B cell (primary cell): ENCODE measurements at regions not wholly inside any gene's neighbourhood (a gene's known extent, or its start where the extent isn't known, plus 50 kb on each side); places are given as distances from the start of the nearest gene placed in this dataset.
A peak's percentile ranks its signal among the peaks of the same experiment; 100 is the strongest.

Experiments
- ATAC-seq: fragments of 200-7000 bp; cut with Tn5 transposase; one replicate; pipeline ENCODE4 v1.10.0; 2021; ENCODE audit warnings: low read depth, mild to moderate bottlenecking, moderate number of reproducible peaks, moderate library complexity
- CTCF ChIA-PET: fragments of 350-600 bp; sonication (Branson Sonifier 250); formaldehyde crosslinking; loops from one replicate; lab custom pipeline; 2021; ENCODE audit warnings: antibody characterized with exemption, inconsistent platforms; lab: Charles Lee
- POLR2A ChIA-PET: fragments of 350-600 bp; sonication (Branson Sonifier 250); formaldehyde crosslinking; loops from one replicate; lab custom pipeline; 2021; ENCODE audit warnings: antibody characterized with exemption; lab: Charles Lee
- DNase-seq: peaks from one replicate; pipeline ENCODE4 v3.0.0; 2013
- H2AFZ ChIP-seq: 2 replicates; pipeline ENCODE4 v1.6.1; 2012; ENCODE audit warnings: mild to moderate bottlenecking, low read depth, low read length; ENCODE audit not compliant: insufficient read depth, poor library complexity, severe bottlenecking
- H3K27ac ChIP-seq, 2 donors: 1 replicate in 1 of 2; 2 replicates in 1 of 2; pipeline ENCODE4 v1.5.1; 2012 to 2013; ENCODE audit warnings: low read length in 2 of 2, mild to moderate bottlenecking in 2 of 2, moderate library complexity in 1 of 2
- H3K27me3 ChIP-seq, 4 experiments: fragments of 200-600 bp in 1 of 4; sonication (generic) in 1 of 4; replicated peaks in 1 of 4; 1 replicate in 2 of 4; 2 replicates in 2 of 4; pipeline versions ENCODE4 v1.6.1 to v1.7.0; 2013 to 2016; ENCODE audit warnings: low read length in 3 of 4, mild to moderate bottlenecking in 2 of 4, mixed read lengths in 1 of 4, moderate library complexity in 1 of 4; ENCODE audit not compliant: insufficient read depth in 4 of 4, control insufficient read depth in 3 of 4; ENCODE audit errors: control extremely low read depth in 1 of 4
- H3K36me3 ChIP-seq, 2 experiments: replicated peaks in 1 of 2; 1 replicate in 1 of 2; 2 replicates in 1 of 2; pipeline versions ENCODE4 v1.6.1 to v1.7.1; 2013; ENCODE audit warnings: low read length in 1 of 2; ENCODE audit not compliant: insufficient read depth in 2 of 2, control insufficient read depth in 1 of 2; ENCODE audit errors: control extremely low read depth in 1 of 2, extremely low read depth in 1 of 2
- H3K4me1 ChIP-seq, 2 donors: fragments of 200-600 bp in 1 of 2; sonication (generic) in 1 of 2; 1 replicate in 1 of 2; 2 replicates in 1 of 2; pipeline versions ENCODE4 v1.5.1 to v1.6.1; 2013 to 2017; ENCODE audit warnings: low read length in 2 of 2; ENCODE audit not compliant: control insufficient read depth in 2 of 2, insufficient read depth in 2 of 2
- H3K4me2 ChIP-seq: replicated peaks from 2 replicates; pipeline ENCODE3; 2012; ENCODE audit warnings: mild to moderate bottlenecking, low read depth, low read length; ENCODE audit not compliant: poor library complexity, severe bottlenecking
- H3K4me3 ChIP-seq, 5 experiments: fragments of 200-600 bp in 1 of 5; sonication (generic) in 1 of 5; 1 replicate in 3 of 5; 2 replicates in 2 of 5; pipeline versions ENCODE4 v1.5.1 to v1.7.0; 2011 to 2016; ENCODE audit warnings: low read length in 4 of 5, mild to moderate bottlenecking in 4 of 5, low read depth in 2 of 5, control low read depth in 1 of 5, moderate library complexity in 1 of 5; ENCODE audit not compliant: insufficient read depth in 1 of 5; ENCODE audit errors: control extremely low read depth in 1 of 5, extremely low read depth in 1 of 5
- H3K79me2 ChIP-seq: fragments of 200-600 bp; sonication (generic); one replicate; pipeline ENCODE4 v1.6.0; 2016; ENCODE audit warnings: low read length; ENCODE audit not compliant: control insufficient read depth, insufficient read depth
- H3K9ac ChIP-seq: fragments of 200-600 bp; sonication (generic); 2 replicates; pipeline ENCODE4 v1.6.1; 2017; ENCODE audit warnings: mild to moderate bottlenecking, low read length, moderate library complexity
- H3K9me3 ChIP-seq, 3 donors: one replicate each; pipeline versions ENCODE4 v1.6.1 to v1.7.1; 2013; ENCODE audit warnings: low read length in 2 of 3; ENCODE audit not compliant: control insufficient read depth in 2 of 3, insufficient read depth in 1 of 3; ENCODE audit errors: control extremely low read depth in 1 of 3
- H4K20me1 ChIP-seq: 2 replicates; pipeline ENCODE4 v1.6.0; 2012; ENCODE audit warnings: mild to moderate bottlenecking, low read length; ENCODE audit not compliant: insufficient read depth, control insufficient read depth, poor library complexity, severe bottlenecking
- H3K27ac Mint-ChIP-seq: one replicate; pipeline ENCODE4 v1.8.0; 2021; ENCODE audit warnings: mixed read lengths
- H3K27me3 Mint-ChIP-seq: one replicate; pipeline ENCODE4 v1.8.0; 2021; ENCODE audit warnings: mixed read lengths
- H3K4me1 Mint-ChIP-seq: one replicate; pipeline ENCODE4 v1.8.0; 2021; ENCODE audit warnings: mixed read lengths
- H3K4me3 Mint-ChIP-seq: one replicate; pipeline ENCODE4 v1.8.0; 2021; ENCODE audit warnings: mixed read lengths
- H3K9me3 Mint-ChIP-seq: one replicate; pipeline ENCODE4 v1.8.0; 2022; ENCODE audit warnings: mixed read lengths; ENCODE audit not compliant: insufficient read depth
- CTCF ChIP-seq: fragments of 200-600 bp; IDR thresholded peaks from one replicate; pipeline ENCODE4 v1.8.0; 2022; ENCODE audit warnings: antibody characterized with exemption, mild to moderate bottlenecking
- EZH2 ChIP-seq: IDR thresholded peaks from 2 replicates; pipeline ENCODE4 v1.6.1; 2012; ENCODE audit warnings: borderline replicate concordance, low read depth, mild to moderate bottlenecking, moderate library complexity, low read length; ENCODE audit not compliant: insufficient read depth, poor library complexity, severe bottlenecking
- WGBS: methylation state at CpG from one replicate; pipeline ENCODE4 v1.1.5; 2013; ENCODE audit warnings: missing lambda C conversion rate; ENCODE audit not compliant: insufficient coverage; 5-methylcytosine and 5-hydroxymethylcytosine counted together
- intact Hi-C: fragments of 100-400 bp; cut with micrococcal nuclease; formaldehyde crosslinking; loops from one replicate; pipeline ENCODE4 v1.10.0; 2022

DNA sequence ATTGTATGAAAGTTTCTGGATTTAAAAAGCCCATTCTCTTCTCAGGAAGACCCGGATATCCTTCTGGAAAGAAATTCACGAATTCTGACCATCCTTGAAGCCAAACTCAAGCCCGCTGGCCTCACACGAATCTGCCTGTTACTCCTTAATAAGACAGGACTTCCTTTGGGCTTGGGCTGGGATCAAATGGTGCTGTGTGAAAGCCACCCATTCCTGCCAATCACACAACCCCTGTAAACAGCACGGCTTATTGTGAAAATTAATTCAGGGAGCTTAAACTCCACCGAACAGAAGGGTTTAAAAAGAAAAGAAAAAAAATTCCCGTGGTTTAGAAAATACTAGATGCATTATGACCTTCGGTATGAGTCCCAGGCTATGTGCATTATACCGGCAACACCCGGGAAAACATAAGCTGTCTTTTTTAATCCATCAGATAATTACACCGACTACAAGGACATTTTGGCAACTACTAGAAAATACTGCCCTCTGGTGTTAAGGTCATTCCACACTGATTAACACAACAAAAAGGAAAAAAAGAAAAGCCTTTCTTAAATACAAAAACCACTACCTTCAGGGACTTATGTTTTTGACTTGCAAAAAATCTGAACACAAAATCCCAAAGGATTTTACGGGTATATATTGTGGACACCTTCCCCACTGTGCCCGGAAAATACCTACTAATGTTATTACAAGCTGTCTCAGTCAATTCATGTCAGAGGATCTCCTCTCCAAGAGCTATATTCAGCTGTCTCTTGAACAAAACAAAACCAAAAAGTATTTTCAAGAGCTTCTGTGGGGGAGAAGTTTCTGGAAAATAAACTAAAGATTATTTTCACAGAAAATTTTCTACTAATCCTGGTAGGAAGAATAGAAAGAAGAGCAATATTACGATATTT, 76.0 kb upstream of the LSM14A start:
- H4K20me1 ChIP-seq = no peaks in the 10 kb centered on the region
- H3K4me1 ChIP-seq = no peaks in the 10 kb centered on the region
- no peak overlapping the region for H3K9ac ChIP-seq
- ATAC-seq (no peak), DNase-seq (peak; percentile 51)
- H3K4me3 Mint-ChIP-seq = no peak overlapping the region
- POLR2A ChIA-PET = no interaction called here
- no peak overlapping the region for H3K4me3 ChIP-seq
- CTCF ChIA-PET = interaction anchor here (0.5 to 3.5 kb wide), 24 partner anchors 9 to 680 kb away, joined by 3 to 38 read pairs (median 5); no protein-coding TSS in a partner anchor
- TF ChIP-seq EZH2 = no peak
- TF ChIP-seq CTCF = peak; percentile 69
- no peaks in the 10 kb centered on the region for H3K36me3 ChIP-seq
- intact Hi-C loops = loop anchor here (5.0 kb wide), 1 partner anchor 299 kb away; the partner anchor contains the start of gene KCTD15
- peaks cover 28% of the 10 kb centered on the region for H3K27me3 Mint-ChIP-seq
- peaks cover 2% of the 10 kb centered on the region for H3K4me1 Mint-ChIP-seq
- 35% methylated on average over 8 of the region's 14 CpGs for WGBS
- no peak overlapping the region for H3K27ac ChIP-seq
- no peaks in the 10 kb centered on the region for H3K9me3 ChIP-seq
- H3K9me3 Mint-ChIP-seq = no peaks in the 10 kb centered on the region
- H3K79me2 ChIP-seq = no peaks in the 10 kb centered on the region
- no peak overlapping the region for H3K4me2 ChIP-seq
- peaks cover 0 to 11% (median 0%) of the 10 kb centered on the region in 4 experiments for H3K27me3 ChIP-seq
- H2AFZ ChIP-seq = no peak overlapping the region
- no peak overlapping the region for H3K27ac Mint-ChIP-seq

DNA sequence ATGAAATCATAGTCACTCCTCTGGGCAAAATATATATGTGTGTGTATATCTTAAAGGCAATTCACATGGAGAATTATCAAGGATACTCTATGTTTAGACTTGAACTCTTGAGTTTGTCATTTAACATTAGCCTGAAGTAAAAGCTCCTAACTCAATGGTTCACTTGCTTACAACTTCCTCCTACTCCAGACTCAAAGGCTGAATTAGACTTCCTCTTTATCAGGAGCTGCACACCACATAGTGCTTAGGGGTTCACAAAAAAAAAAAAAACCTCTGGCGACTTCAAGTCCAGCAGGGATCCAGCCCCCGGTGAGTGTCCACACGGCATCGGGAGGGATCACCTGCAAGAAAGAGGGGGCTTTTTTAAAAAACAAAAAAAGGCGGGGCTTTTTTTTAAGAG, 68.2 kb upstream of the LSM14A start:
- Histone ChIP-seq H4K20me1 (no peaks in the 10 kb centered on the region), H2AFZ (no peak overlapping the region), H3K9me3 (no peaks in the 10 kb centered on the region), H3K4me2 (peak overlapping the region; percentile 36), H3K4me1 (peaks cover 3 to 4% of the 10 kb centered on the region in 2 donors), H3K27ac (no peak overlapping the region), H3K9ac (no peak overlapping the region), H3K79me2 (no peaks in the 10 kb centered on the region), H3K27me3 (no peaks in the 10 kb centered on the region), H3K36me3 (no peaks in the 10 kb centered on the region), H3K4me3 (no peak overlapping the region)
- POLR2A ChIA-PET = no interaction called here
- Mint-ChIP-seq H3K27me3 (peaks cover 17% of the 10 kb centered on the region), H3K9me3 (no peaks in the 10 kb centered on the region), H3K4me1 (peaks cover 6% of the 10 kb centered on the region), H3K27ac (no peak overlapping the region), H3K4me3 (no peak overlapping the region)
- peak; percentile 21 for DNase-seq
- intact Hi-C loops = no loop called here
- 0% methylated on average over 1 of the region's 5 CpGs for WGBS
- ATAC-seq = no peak
- CTCF ChIA-PET = interaction anchor here (0.5 to 1.2 kb wide), 4 partner anchors 18 to 609 kb away, joined by 3 to 5 read pairs (median 4); no protein-coding TSS in a partner anchor
- TF ChIP-seq CTCF (no peak), EZH2 (no peak)
